IPS-NIHi11 (cell line): ENCODE measurements at regions not wholly inside any gene's neighbourhood (a gene's known extent, or its start where the extent isn't known, plus 50 kb on each side); places are given as distances from the start of the nearest gene placed in this dataset.
A peak's percentile ranks its signal among the peaks of the same experiment; 100 is the strongest.

ENCODE experiments used
- DNase-seq: peaks from one replicate; pipeline ENCODE4 v3.0.0; 2012; ENCODE audit warnings: mixed read lengths, low spot score

- no peak for DNase-seq
Measured at GRCh38 chr5:174159327-174160114, 114.0 kb downstream of the NSG2 start.

DNA sequence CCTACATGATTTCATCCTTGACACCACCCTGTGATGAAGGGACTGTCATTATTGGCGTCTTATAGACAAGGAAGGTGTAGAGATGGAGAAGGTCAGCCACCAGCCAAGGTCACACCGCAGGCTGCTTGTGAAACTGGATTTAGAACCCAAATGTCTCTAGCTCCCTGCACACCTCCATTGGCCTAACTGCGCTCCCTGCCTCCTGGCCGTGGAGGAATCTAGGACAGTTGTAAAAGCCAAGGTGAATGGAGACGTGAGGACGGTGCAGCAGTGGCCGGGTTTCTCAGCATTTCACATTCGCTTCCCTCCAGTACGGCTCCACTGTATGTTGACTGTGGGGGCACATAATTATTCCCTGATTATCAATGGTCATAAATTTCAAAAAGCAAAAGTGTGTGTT is 119.9 kb downstream of the NSG2 start:
- no peak for DNase-seq

GRCh38 chr5:174166231-174167079 is 120.9 kb downstream of the NSG2 start:
- no peak for DNase-seq

- no peak for DNase-seq
Measured at GRCh38 chr5:174167080-174167910, 121.8 kb downstream of the NSG2 start.

- peak; percentile 53 for DNase-seq
Measured at GRCh38 chr5:174172152-174172551, 126.6 kb downstream of the NSG2 start.

DNA sequence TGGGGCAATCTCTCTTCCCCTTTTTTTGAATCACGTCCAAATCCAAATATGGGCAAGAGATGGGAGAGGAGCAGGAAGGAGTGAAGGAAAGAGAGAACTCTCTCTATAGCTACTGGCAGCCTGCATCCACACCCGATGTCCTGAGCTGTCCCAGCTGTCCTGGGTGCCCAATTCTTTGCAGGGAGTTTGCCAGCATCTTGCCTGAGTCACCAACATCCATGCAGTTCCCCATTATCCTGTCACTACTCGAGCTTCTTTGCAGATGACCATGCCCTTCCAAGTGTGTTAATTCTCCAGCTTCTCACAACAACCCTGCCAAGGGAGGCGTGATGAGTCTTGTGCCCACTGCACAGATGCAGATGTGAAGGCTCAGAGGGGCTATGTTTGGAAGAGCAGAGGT is 127.1 kb downstream of the NSG2 start:
- DNase-seq: no peak

GRCh38 chr5:174173766-174174165 is 128.3 kb downstream of the NSG2 start:
- no peak for DNase-seq

GRCh38 chr5:174175716-174176268 is 130.3 kb downstream of the NSG2 start:
- DNase-seq: no peak

DNA sequence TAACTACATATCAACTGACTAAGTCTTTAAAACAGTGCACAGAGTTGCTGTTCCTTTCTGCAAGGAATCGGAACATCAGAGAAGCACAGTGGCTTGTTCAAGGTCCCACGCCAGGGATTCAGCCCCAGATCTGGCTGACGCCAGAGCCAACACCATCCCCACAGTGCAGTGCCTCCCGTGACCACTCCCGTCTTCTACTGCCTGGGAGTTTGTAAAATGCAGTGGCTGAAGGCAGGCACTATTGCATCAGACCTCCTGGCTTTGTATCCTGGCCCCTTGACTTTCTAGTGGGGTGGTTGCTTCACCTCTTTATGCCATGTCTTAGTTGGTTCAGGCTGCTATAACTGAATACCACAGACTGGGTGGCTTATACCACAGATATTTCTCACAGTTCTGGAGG is 131.0 kb downstream of the NSG2 start:
- no peak for DNase-seq

DNA sequence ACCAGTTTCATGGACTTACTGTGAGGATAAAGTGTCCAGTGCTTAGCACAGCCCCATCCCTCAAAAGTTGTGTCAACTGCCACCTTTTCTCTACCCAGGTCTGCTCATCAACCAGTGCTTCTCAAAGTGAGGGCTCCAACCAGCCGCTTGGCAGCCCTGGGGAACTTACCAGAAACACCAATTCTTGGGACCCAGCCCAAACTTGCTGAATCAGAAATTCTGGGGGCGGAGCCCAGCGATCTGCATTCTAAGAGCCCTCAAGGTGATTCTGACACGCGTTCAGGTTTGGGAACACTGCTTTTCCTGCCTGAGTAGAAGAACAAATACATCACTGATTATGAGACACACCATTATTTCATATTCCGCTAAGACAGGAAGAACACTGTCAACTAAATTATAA is 132.0 kb downstream of the NSG2 start:
- DNase-seq: no peak

- DNase-seq: no peak
Measured at GRCh38 chr5:174177976-174178605, 132.6 kb downstream of the NSG2 start.

GRCh38 chr5:174180639-174181038 is 135.1 kb downstream of the NSG2 start:
- DNase-seq: no peak

GRCh38 chr5:174182111-174182510 is 136.6 kb downstream of the NSG2 start:
- no peak for DNase-seq

GRCh38 chr5:174183701-174184100 is 138.2 kb downstream of the NSG2 start:
- no peak for DNase-seq

DNA sequence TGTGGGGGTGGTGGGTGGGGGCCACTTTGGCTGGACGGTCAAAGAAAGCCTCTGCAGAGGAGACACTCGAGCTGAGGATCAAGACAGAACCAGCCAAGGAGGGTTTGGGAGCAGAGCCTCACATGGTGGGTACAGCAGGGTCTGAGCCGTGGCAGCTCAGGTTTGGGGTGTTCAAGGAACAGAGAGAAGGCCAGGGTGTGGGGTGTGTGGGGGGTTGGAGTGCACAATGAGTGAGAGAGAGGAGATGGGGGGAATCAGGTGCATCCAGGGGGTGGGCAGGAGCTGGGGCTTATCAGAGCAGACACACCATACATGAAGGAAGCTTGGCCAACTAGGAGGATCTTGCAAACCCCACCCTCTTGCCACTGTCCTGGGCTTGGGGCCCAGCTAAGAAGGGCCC is 140.0 kb downstream of the NSG2 start:
- no peak for DNase-seq

DNA sequence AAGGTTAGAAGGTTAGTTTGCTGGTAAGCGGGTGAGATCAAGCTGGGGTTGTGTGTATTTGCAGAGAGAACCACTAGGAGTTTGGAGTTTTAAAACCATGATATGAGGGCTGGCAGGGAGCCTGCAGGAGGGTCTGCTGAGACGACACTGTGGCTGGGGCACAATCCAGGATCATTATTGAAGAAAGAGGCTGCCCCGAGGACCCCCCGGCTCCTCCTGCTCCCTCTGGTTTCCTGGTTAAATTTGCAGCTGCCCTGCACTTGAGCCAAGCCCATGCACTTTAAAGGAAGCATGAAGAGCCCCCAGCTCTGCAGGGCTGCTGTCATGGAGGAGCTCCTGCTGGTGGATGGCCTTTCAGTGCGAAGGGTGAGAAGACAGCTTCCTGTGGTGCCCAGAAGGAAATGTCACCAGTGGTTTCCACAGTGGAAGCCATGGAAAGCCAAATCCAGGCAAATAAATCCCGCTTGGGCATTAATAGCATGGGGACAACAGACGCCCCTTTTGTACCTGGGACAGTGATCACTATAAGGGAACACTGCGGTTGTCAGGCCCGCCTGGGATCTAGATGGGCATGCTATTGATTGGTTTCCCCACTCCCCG is 140.7 kb downstream of the NSG2 start:
- DNase-seq: no peak

GRCh38 chr5:174187001-174187400 is 141.5 kb downstream of the NSG2 start:
- DNase-seq: no peak

DNA sequence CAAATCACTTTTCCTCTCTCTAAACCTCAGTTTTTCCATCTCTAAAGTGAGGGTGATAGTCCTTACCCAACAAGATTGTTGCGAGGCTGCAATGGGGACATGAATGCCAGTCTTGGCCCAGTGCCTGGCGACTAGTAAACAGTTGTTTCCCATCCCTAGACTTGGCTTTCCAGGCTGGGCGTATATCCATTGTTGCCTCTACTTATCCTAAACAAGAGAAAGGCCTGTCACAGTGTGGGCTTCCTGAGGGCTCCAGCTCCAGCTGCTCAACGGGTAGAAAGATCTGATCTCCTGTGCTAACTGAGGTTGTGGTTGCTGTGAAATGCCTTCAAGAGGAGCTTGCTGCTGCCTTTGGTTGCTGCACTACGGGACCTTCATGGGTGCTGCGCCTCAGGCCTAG is 142.0 kb downstream of the NSG2 start:
- no peak for DNase-seq

DNA sequence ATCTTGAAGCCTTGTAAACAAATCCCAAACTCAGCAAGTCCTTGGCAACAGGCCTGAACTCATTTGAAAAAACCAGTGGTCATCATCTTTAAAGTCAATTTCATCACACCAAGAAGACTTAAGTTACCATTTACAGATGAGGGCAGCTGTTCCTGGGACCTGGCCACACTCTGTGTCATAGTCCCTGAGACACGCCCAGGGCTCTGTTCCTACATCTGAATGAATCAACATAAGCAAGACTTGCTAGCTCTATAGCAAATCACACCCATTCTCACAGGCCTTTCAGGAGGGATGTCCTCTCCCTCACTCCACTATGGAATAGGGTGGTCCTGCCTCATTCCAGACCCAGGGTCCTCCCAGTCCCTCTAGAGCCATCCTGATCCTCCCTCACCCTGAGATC is 142.8 kb downstream of the NSG2 start:
- DNase-seq: no peak

- DNase-seq: no peak
Measured at GRCh38 chr5:174189654-174190541, 144.4 kb downstream of the NSG2 start.
